Trophoblast cell (in vitro differentiated cells and primary cell): ENCODE measurements at regions not wholly inside any gene's neighbourhood (a gene's known extent, or its start where the extent isn't known, plus 50 kb on each side); places are given as distances from the start of the nearest gene placed in this dataset.

ENCODE experiments used
- DNase-seq, 2 donors: peaks; one replicate each; pipeline ENCODE4 v3.0.0-alpha.2; 2016
- H2AFZ ChIP-seq: 2 replicates; pipeline ENCODE4 v1.6.1; 2013; ENCODE audit warnings: low read length, moderate library complexity, mild to moderate bottlenecking; ENCODE audit not compliant: insufficient read depth, poor library complexity
- H2AK5ac ChIP-seq: 2 replicates; pipeline ENCODE4 v1.6.1; 2013; ENCODE audit warnings: mild to moderate bottlenecking, low read length
- H2BK120ac ChIP-seq: 2 replicates; pipeline ENCODE4 v1.6.1; 2013; ENCODE audit warnings: low read length, mild to moderate bottlenecking, moderate library complexity; ENCODE audit not compliant: insufficient read depth, poor library complexity
- H2BK12ac ChIP-seq: 2 replicates; pipeline ENCODE4 v1.6.1; 2013; ENCODE audit warnings: mild to moderate bottlenecking, low read length, moderate library complexity
- H2BK5ac ChIP-seq: 2 replicates; pipeline ENCODE4 v1.6.1; 2013; ENCODE audit warnings: low read length, low read depth, moderate library complexity, mild to moderate bottlenecking; ENCODE audit not compliant: poor library complexity
- H3K14ac ChIP-seq: 2 replicates; pipeline ENCODE4 v1.6.1; 2013; ENCODE audit warnings: mild to moderate bottlenecking, low read length
- H3K18ac ChIP-seq: 2 replicates; pipeline ENCODE4 v1.6.1; 2013; ENCODE audit warnings: mild to moderate bottlenecking, low read length
- H3K23ac ChIP-seq: 2 replicates; pipeline ENCODE4 v1.6.1; 2013; ENCODE audit warnings: low read length
- H3K27ac ChIP-seq: 2 replicates; pipeline ENCODE4 v1.5.1; 2013; ENCODE audit warnings: low read depth, mild to moderate bottlenecking, inconsistent platforms, low read length, moderate library complexity
- H3K27me3 ChIP-seq: 2 replicates; pipeline ENCODE4 v1.6.1; 2013; ENCODE audit warnings: inconsistent platforms, mild to moderate bottlenecking, low read length, moderate library complexity; ENCODE audit not compliant: insufficient read depth
- H3K36me3 ChIP-seq, 2 experiments: 1 replicate in 1 of 2; 2 replicates in 1 of 2; pipeline ENCODE4 v1.6.1; 2013; ENCODE audit warnings: low read length in 2 of 2, mild to moderate bottlenecking in 2 of 2, moderate library complexity in 1 of 2; ENCODE audit not compliant: insufficient read depth in 2 of 2, control insufficient read depth in 1 of 2
- H3K4ac ChIP-seq: 2 replicates; pipeline ENCODE4 v1.6.1; 2013; ENCODE audit warnings: low read depth, mild to moderate bottlenecking, low read length, moderate library complexity
- H3K4me1 ChIP-seq, 2 experiments: 1 replicate in 1 of 2; 2 replicates in 1 of 2; pipeline ENCODE4 v1.6.1; 2013; ENCODE audit warnings: low read length in 2 of 2, mild to moderate bottlenecking in 2 of 2, moderate library complexity in 1 of 2; ENCODE audit not compliant: insufficient read depth in 2 of 2, control insufficient read depth in 1 of 2
- H3K4me2 ChIP-seq: 2 replicates; pipeline ENCODE4 v1.6.1; 2013; ENCODE audit warnings: inconsistent platforms, mild to moderate bottlenecking, low read length, moderate library complexity
- H3K4me3 ChIP-seq: 2 replicates; pipeline ENCODE4 v1.5.1; 2013; ENCODE audit warnings: mild to moderate bottlenecking, low read depth, low read length, inconsistent platforms
- H3K79me1 ChIP-seq: one replicate; pipeline ENCODE4 v1.6.1; 2013; ENCODE audit warnings: low read length
- H3K79me2 ChIP-seq: 2 replicates; pipeline ENCODE4 v1.6.1; 2013; ENCODE audit warnings: low read length, mild to moderate bottlenecking; ENCODE audit not compliant: control insufficient read depth, insufficient read depth, poor library complexity
- H3K9ac ChIP-seq: 2 replicates; pipeline ENCODE4 v1.6.1; 2013; ENCODE audit warnings: mild to moderate bottlenecking, low read length
- H3K9me3 ChIP-seq: 2 replicates; pipeline ENCODE4 v1.6.1; 2013; ENCODE audit warnings: low read depth, mild to moderate bottlenecking, control low read depth, inconsistent platforms, low read length; ENCODE audit not compliant: insufficient read depth
- H4K12ac ChIP-seq: 2 replicates; pipeline ENCODE4 v1.6.1; 2013; ENCODE audit warnings: low read depth, mild to moderate bottlenecking, low read length, moderate library complexity
- H4K8ac ChIP-seq: 2 replicates; pipeline ENCODE4 v1.6.1; 2013; ENCODE audit warnings: low read depth, mild to moderate bottlenecking, low read length, moderate library complexity
- H4K91ac ChIP-seq: one replicate; pipeline ENCODE4 v1.6.1; 2013; ENCODE audit warnings: low read depth, mild to moderate bottlenecking, low read length, moderate library complexity
- WGBS: extraction: QIAGEN DNeasy Blood & Tissue Kit; methylation state at CpG from one replicate; pipeline ENCODE4 v1.1.7; 2013; ENCODE audit warnings: missing lambda C conversion rate; ENCODE audit not compliant: insufficient read length, insufficient coverage; ENCODE audit errors: extremely low coverage; 5-methylcytosine and 5-hydroxymethylcytosine counted together

GRCh38 chr4:184950926-184951325, 67.4 kb upstream of the HELT start:
- Histone ChIP-seq H3K14ac (no peak overlapping the region), H2BK120ac (no peak overlapping the region), H4K91ac (no peak overlapping the region), H3K27me3 (no peaks in the 10 kb centered on the region), H3K4me1 (no peaks in the 10 kb centered on the region), H2BK5ac (no peak overlapping the region), H2AFZ (no peak overlapping the region), H4K12ac (no peak overlapping the region), H4K8ac (no peak overlapping the region), H2AK5ac (no peak overlapping the region), H3K23ac (no peak overlapping the region), H3K79me2 (no peaks in the 10 kb centered on the region), H3K79me1 (no peaks in the 10 kb centered on the region), H3K4ac (no peak overlapping the region), H3K4me2 (no peak overlapping the region), H3K4me3 (no peak overlapping the region), H3K18ac (no peak overlapping the region), H3K27ac (no peak overlapping the region), H3K9me3 (peaks cover 2% of the 10 kb centered on the region), H3K36me3 (no peaks in the 10 kb centered on the region), H2BK12ac (no peak overlapping the region), H3K9ac (no peak overlapping the region)
- WGBS = no CpG with 5 or more reads among the region's 13 CpGs
- no peak for DNase-seq

GRCh38 chr4:184951668-184952160, 66.6 kb upstream of the HELT start:
- Histone ChIP-seq H3K27ac (no peak overlapping the region), H3K36me3 (no peaks in the 10 kb centered on the region), H2AFZ (no peak overlapping the region), H2AK5ac (no peak overlapping the region), H2BK5ac (no peak overlapping the region), H4K91ac (no peak overlapping the region), H2BK120ac (no peak overlapping the region), H2BK12ac (no peak overlapping the region), H3K23ac (no peak overlapping the region), H3K79me1 (no peaks in the 10 kb centered on the region), H3K4me3 (no peak overlapping the region), H3K4ac (no peak overlapping the region), H4K12ac (no peak overlapping the region), H4K8ac (no peak overlapping the region), H3K9me3 (peaks cover 2% of the 10 kb centered on the region), H3K18ac (no peak overlapping the region), H3K14ac (no peak overlapping the region), H3K4me2 (no peak overlapping the region), H3K4me1 (no peaks in the 10 kb centered on the region), H3K27me3 (no peaks in the 10 kb centered on the region), H3K9ac (no peak overlapping the region), H3K79me2 (no peaks in the 10 kb centered on the region)
- WGBS = no CpG with 5 or more reads among the region's 22 CpGs
- DNase-seq = no peak

DNA sequence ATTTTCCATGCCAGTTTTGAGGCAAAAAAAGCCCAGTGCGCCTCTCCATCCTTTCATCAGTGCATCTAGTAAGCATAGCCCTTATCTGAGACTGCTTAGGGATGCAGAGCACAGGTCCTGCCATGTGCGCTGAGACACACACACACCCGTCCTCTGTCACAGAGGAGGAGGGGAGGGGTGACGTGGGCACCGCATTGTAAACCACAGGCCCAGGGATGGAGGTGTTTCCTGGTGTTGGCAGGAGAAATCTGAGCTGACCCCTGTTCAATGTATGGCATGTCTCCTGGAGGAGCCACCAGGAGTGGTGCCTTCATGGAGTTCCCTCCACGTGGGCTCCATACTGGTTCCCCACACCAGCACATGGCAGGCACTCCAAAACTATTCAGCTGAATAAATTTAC, 65.8 kb upstream of the HELT start:
- Histone ChIP-seq H4K91ac (no peak overlapping the region), H3K4me2 (no peak overlapping the region), H3K27me3 (no peaks in the 10 kb centered on the region)

GRCh38 chr4:184953421-184953945, 64.8 kb upstream of the HELT start:
- Histone ChIP-seq H2BK120ac (no peak overlapping the region), H3K4ac (no peak overlapping the region), H4K12ac (no peak overlapping the region), H3K18ac (no peak overlapping the region), H2AK5ac (no peak overlapping the region), H3K9me3 (peaks cover 2% of the 10 kb centered on the region), H3K79me2 (no peaks in the 10 kb centered on the region), H4K8ac (no peak overlapping the region), H3K4me2 (no peak overlapping the region), H4K91ac (no peak overlapping the region), H3K4me1 (no peaks in the 10 kb centered on the region), H3K23ac (no peak overlapping the region), H3K79me1 (no peaks in the 10 kb centered on the region), H3K14ac (no peak overlapping the region), H3K36me3 (no peaks in the 10 kb centered on the region), H3K27ac (no peak overlapping the region), H3K9ac (no peak overlapping the region), H2BK5ac (no peak overlapping the region), H2AFZ (no peak overlapping the region), H3K4me3 (no peak overlapping the region), H2BK12ac (no peak overlapping the region), H3K27me3 (no peaks in the 10 kb centered on the region)
- DNase-seq = no peak
- WGBS = no CpG with 5 or more reads among the region's 8 CpGs

More for the DNA sequence above, 65.8 kb upstream of the HELT start:
- peaks cover 2% of the 10 kb centered on the region for H3K9me3 ChIP-seq
- no peaks in the 10 kb centered on the region for H3K79me2 ChIP-seq
- peak overlapping the region; percentile 45 for H3K4me3 ChIP-seq
- no peak overlapping the region for H2BK120ac ChIP-seq
- no CpG with 5 or more reads among the region's 6 CpGs for WGBS
- H2BK12ac ChIP-seq = no peak overlapping the region
- no peak for DNase-seq
- H4K8ac ChIP-seq = no peak overlapping the region
- H2BK5ac ChIP-seq = no peak overlapping the region
- no peak overlapping the region for H3K4ac ChIP-seq
- no peaks in the 10 kb centered on the region for H3K36me3 ChIP-seq
- H3K4me1 ChIP-seq = no peaks in the 10 kb centered on the region
- H3K79me1 ChIP-seq = no peaks in the 10 kb centered on the region
- H3K27ac ChIP-seq = no peak overlapping the region
- no peak overlapping the region for H3K9ac ChIP-seq
- no peak overlapping the region for H3K18ac ChIP-seq
- no peak overlapping the region for H3K14ac ChIP-seq
- H3K23ac ChIP-seq = peak overlapping the region; percentile 61
- no peak overlapping the region for H4K12ac ChIP-seq
- no peak overlapping the region for H2AK5ac ChIP-seq
- H2AFZ ChIP-seq = no peak overlapping the region
